OCI-LY7 (cell line): ENCODE measurements at regions not wholly inside any gene's neighbourhood (a gene's known extent, or its start where the extent isn't known, plus 50 kb on each side); places are given as distances from the start of the nearest gene placed in this dataset.
"Not testable (repeated sequence)": the region's sequence is repeated elsewhere in the genome, so short reads cannot be mapped to it uniquely, and the experiment has no call there.

Experiments
- EZH2phosphoT487 ChIP-seq: fragments of 200-600 bp; sonication (generic); IDR thresholded peaks from 2 replicates; pipeline ENCODE4 v1.6.1; 2018; ENCODE audit warnings: low read depth, borderline replicate concordance, mild to moderate bottlenecking, mixed run types, antibody characterized with exemption, low read length, moderate library complexity, mixed read lengths
- TF ChIP-seq, protein P1 (sequence below): fragments of 200-600 bp; sonication (generic); conservative IDR thresholded peaks from 2 replicates; pipeline ENCODE4 v1.5.1; 2014; ENCODE audit warnings: mild to moderate bottlenecking, antibody characterized with exemption, low read length, moderate library complexity, mixed read lengths

DNA sequence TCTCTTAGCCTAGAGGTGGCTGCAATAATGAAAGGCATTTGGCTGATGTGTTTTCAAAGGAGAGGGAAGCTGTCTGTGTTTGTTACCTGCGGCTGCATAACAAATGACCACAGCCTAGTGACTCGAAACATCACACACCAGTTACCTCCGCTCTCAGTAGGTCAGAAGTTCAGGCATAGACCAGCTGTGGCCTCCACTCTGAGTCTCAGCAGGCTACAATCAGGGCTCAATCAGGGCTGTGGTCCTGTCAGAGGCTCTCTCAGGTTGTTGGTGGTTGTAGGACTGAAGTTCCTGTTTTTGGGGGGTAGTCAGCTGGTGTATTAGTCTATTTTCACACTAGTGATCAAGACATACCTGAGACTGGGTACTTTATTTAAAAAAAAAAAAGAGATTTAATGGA, 1381.5 kb downstream of the CDH12 start:
- TF ChIP-seq, protein P1, sequence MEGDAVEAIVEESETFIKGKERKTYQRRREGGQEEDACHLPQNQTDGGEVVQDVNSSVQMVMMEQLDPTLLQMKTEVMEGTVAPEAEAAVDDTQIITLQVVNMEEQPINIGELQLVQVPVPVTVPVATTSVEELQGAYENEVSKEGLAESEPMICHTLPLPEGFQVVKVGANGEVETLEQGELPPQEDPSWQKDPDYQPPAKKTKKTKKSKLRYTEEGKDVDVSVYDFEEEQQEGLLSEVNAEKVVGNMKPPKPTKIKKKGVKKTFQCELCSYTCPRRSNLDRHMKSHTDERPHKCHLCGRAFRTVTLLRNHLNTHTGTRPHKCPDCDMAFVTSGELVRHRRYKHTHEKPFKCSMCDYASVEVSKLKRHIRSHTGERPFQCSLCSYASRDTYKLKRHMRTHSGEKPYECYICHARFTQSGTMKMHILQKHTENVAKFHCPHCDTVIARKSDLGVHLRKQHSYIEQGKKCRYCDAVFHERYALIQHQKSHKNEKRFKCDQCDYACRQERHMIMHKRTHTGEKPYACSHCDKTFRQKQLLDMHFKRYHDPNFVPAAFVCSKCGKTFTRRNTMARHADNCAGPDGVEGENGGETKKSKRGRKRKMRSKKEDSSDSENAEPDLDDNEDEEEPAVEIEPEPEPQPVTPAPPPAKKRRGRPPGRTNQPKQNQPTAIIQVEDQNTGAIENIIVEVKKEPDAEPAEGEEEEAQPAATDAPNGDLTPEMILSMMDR: not testable (repeated sequence)
- TF ChIP-seq EZH2phosphoT487: not testable (repeated sequence)
